Rectal smooth muscle tissue (tissue), 1 donor: ENCODE measurements at regions not wholly inside any gene's neighbourhood (a gene's known extent, or its start where the extent isn't known, plus 50 kb on each side); places are given as distances from the start of the nearest gene placed in this dataset.
"Not testable (repeated sequence)": the region's sequence is repeated elsewhere in the genome, so short reads cannot be mapped to it uniquely, and the experiment has no call there.

ENCODE experiments used
- H3K27ac ChIP-seq: one replicate; pipeline ENCODE4 v1.7.0; 2013; ENCODE audit warnings: low read depth, low read length, inconsistent platforms
- H3K27me3 ChIP-seq: one replicate; pipeline ENCODE4 v1.7.0; 2013; ENCODE audit warnings: low read length; ENCODE audit not compliant: control insufficient read depth, insufficient read depth
- H3K36me3 ChIP-seq: one replicate; pipeline ENCODE4 v1.7.0; 2013; ENCODE audit warnings: low read length; ENCODE audit not compliant: control insufficient read depth, insufficient read depth
- H3K4me1 ChIP-seq: one replicate; pipeline ENCODE4 v1.7.0; 2013; ENCODE audit warnings: low read length; ENCODE audit not compliant: control insufficient read depth, insufficient read depth
- H3K4me3 ChIP-seq: one replicate; pipeline ENCODE4 v1.7.0; 2013; ENCODE audit warnings: low read length
- H3K9ac ChIP-seq: one replicate; pipeline ENCODE4 v1.7.0; 2013; ENCODE audit warnings: low read length

DNA sequence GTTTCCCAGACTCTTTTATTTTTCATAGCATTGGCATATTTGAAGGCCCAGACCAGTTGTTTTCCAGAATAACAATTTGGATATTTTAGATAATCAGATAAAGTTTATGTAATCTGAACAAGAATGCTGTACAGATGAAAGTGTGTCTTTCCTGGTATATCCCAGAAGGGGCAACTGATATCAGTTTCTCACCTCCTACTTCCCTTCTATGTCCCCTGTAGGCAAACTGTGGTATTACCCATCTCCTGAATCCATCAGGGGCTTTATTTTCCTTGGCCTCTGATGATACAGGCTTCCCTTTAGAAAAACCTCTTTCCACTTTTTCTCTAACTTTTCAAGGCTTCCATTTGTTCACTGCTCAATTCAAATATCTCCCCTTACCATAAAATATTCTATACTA is 87.5 kb upstream of the RGS1 start:
- Histone ChIP-seq H3K4me1 (peaks cover 35% of the 10 kb centered on the region), H3K9ac (no peak overlapping the region), H3K4me3 (no peak overlapping the region), H3K27me3 (no peaks in the 10 kb centered on the region), H3K27ac (peak overlapping the region; percentile 71), H3K36me3 (no peaks in the 10 kb centered on the region)

DNA sequence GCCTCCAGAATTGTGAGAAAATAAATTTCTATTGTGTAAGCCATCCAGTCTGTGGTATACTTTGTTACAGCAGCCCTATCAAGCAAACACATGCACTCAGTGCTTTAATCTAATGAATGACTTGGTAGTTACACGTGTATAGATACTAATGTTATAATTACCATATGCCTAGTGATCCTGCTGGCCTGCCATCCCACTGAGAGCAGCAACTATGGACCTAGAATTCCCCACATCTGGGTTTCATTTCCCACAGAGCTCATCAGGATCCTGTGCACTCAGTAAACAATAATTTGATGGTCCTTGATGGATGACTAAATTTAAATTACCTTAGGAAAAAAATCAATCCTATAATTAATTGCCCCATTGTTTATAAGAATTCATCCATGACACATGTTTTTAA is 86.5 kb upstream of the RGS1 start:
- Histone ChIP-seq H3K27ac (peak overlapping the region; percentile 90), H3K4me1 (peaks cover 35% of the 10 kb centered on the region), H3K36me3 (no peaks in the 10 kb centered on the region), H3K27me3 (no peaks in the 10 kb centered on the region), H3K4me3 (no peak overlapping the region), H3K9ac (no peak overlapping the region)

DNA sequence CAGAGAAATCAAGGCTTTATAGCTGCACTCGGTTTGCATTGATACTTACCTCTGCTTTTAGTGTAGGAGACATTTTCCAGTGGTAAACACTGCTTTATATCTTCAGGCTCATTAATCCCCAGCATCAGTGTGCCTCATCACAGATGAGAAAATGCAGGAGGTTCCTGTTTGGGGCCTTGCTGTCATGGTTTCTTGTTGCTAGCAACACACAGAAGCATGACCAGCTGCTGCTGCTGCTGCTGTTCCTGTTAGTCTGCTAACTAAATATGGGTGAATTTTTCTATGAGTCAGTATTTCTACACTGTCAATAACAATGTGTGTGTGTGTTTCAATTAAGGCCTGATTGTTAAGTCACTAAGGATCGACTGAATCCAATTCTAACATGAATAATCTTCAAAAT is 85.8 kb upstream of the RGS1 start:
- Histone ChIP-seq H3K27me3 (no peaks in the 10 kb centered on the region), H3K4me3 (no peak overlapping the region), H3K4me1 (peaks cover 35% of the 10 kb centered on the region), H3K36me3 (no peaks in the 10 kb centered on the region), H3K27ac (peak overlapping the region; percentile 90), H3K9ac (no peak overlapping the region)

DNA sequence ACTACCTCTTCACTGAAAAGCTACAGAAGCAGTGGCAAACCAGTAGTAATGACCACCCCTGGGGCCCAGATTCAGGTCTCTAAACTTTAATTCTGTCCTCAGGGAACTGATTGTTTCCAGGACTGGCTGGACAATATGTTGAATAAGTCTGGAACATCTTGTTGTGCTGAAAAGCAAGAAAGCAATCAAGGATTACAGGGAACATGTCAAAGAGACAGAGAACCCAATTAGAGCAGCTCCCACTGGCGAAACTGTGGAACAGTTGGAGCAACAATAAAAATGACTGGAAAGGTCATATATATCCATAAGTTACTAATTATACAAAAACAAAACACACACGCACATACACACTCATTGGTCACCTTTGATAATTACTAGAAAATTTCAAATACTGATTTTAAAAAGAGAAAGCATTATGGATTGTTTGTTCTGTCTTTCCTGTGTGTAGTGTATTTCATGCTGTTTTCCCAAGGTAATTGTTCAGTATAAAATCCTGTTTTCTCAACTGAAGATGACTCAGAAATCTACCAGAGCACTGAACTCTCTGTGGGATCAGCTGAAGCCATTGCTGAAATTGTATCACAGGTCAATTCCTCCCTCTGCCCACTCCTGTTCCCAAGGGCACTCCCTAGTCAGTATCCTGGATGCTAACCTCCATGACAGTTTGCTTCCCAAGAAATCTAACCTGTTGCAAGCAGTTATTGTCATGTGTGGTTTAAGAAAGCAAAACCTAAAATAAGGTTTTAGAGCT is 83.6 kb upstream of the RGS1 start:
- H3K4me3 ChIP-seq, result peak overlapping the region; percentile 21
- H3K27ac ChIP-seq, result peak overlapping the region; percentile 74
- peaks cover 35% of the 10 kb centered on the region for H3K4me1 ChIP-seq
- H3K36me3 ChIP-seq, result no peaks in the 10 kb centered on the region
- H3K27me3 ChIP-seq, result no peaks in the 10 kb centered on the region
- H3K9ac ChIP-seq, result no peak overlapping the region

DNA sequence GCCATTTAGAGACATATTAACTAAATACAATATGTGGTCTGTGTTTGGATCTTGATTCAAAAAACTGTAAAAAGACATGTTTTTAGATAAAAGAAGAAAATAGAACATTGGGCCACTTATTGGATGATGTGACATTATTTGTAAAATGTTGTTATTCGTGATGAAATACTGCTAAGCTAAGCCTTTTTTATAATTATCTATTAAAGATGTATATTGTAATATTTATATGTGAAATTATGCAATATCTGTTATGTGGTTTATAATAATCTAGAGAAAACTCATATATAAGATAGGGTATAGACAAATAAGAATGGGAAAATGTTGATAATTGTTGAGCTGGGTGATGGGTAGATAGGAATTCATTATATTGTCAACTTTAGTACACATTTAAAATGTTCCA is 82.0 kb upstream of the RGS1 start:
- H3K36me3 ChIP-seq, result no peaks in the 10 kb centered on the region
- H3K27me3 ChIP-seq, result no peaks in the 10 kb centered on the region
- no peak overlapping the region for H3K9ac ChIP-seq
- no peak overlapping the region for H3K27ac ChIP-seq
- H3K4me3 ChIP-seq, result no peak overlapping the region
- H3K4me1 ChIP-seq, result peaks cover 29% of the 10 kb centered on the region

DNA sequence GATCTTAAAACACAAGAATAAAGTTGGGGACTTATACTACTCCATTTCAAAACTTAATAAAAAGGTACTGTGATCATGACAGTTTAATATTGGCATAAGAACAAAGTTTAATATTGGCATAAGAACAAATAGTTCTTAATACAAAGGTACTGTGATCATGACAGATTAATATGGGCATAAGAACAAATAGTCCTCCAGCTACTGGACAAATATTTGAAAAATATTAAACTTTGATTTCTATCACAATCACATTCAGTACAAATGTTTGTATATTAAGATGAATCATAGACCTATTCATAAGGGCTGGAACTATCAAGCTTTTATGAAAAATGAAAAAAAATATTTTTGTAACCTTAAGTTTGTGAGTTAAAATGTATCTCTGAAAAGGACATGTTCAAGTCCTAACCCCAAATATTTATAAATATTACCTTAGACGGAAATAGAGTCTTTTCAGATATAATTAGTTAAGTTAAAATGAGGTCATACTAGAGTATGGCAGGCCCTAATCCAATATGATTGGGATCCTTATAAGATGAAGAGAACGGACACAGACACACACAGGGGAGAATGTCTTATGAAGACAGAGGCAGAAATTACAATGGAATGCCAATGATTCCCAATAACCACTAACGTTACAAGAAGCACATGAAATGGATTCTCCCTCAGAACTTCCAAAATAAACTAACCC is 79.1 kb upstream of the RGS1 start:
- no peak overlapping the region for H3K4me3 ChIP-seq
- peaks cover 7% of the 10 kb centered on the region for H3K4me1 ChIP-seq
- H3K9ac ChIP-seq, result no peak overlapping the region
- no peaks in the 10 kb centered on the region for H3K27me3 ChIP-seq
- H3K27ac ChIP-seq, result no peak overlapping the region
- H3K36me3 ChIP-seq, result no peaks in the 10 kb centered on the region

DNA sequence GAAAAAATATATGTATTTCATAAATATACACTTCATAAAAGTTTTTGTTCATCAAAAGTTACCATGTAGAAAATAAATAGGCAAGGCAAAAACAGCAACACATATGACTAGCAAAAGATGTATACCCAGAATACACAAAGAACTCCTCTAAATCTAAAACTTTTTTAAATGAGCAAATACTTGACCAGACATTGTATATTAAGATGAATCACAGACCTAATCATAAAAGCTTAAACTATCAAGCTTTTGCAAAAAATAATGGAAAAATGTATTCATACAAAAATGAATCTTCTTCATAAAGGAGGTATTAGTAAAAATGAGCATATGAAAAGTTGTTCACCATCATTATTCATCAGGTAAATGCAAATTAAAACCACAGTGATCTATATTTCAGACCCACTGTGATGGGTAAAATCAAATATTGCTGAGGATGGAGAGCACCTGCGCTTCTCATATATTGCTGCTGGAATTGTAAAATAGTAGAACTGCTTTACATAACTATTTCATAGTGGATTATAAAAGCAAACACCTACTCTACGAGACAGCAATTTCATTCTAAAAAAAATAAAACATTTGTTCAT is 78.3 kb upstream of the RGS1 start:
- Histone ChIP-seq H3K4me3 (no peak overlapping the region), H3K4me1 (peaks cover 2% of the 10 kb centered on the region), H3K27ac (no peak overlapping the region), H3K27me3 (no peaks in the 10 kb centered on the region), H3K9ac (no peak overlapping the region), H3K36me3 (no peaks in the 10 kb centered on the region)

DNA sequence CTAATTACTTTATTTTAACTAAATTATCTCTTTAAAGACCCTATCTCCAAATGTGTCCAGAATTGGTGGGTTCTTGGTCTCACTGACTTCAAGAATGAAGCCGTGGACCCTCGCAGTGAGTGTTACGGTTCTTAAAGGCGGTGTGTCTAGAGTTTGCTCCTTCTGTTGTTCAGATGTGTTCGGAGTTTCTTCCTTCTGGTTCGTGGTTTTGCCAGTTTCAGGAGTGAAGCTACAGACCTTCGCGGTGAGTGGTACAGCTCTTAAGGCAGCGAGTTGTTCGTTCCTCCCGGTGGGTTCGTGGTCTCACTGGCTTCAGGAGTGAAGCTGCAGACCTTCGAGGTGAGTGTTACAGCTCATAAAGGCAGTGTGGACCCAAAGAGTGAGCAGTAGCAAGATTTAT is 77.5 kb upstream of the RGS1 start:
- not testable (repeated sequence) for H3K4me3 ChIP-seq, H3K27me3 ChIP-seq, H3K9ac ChIP-seq, H3K36me3 ChIP-seq, H3K27ac ChIP-seq, H3K4me1 ChIP-seq

DNA sequence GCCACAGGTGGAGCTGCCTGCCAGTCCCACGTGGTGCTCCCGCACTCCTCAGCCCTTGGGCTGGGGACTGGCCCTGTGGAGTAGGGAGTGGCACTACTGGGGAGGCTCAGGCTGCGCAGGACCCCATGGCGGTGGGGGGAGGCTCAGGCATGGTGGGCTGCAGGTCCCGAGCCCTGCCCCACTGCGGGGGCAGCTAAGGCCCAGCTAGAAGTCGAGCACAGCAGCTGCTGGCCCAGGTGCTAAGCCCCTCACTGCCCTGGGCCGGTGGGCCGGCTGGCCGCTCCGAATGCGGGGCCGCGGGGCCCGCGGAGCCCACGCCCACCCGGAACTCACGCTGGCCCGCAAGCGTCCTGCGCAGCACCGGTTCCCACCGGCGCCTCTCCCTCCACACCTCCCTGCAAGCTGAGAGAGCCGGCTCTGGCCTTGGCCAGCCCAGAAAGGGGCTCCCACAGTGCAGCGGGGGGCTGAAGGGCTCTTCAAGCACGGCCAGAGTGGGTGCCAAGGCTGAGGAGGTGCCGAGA is 76.5 kb upstream of the RGS1 start:
- H3K4me3 ChIP-seq, H3K9ac ChIP-seq, H3K27ac ChIP-seq, H3K4me1 ChIP-seq, H3K27me3 ChIP-seq, H3K36me3 ChIP-seq: not testable (repeated sequence)

DNA sequence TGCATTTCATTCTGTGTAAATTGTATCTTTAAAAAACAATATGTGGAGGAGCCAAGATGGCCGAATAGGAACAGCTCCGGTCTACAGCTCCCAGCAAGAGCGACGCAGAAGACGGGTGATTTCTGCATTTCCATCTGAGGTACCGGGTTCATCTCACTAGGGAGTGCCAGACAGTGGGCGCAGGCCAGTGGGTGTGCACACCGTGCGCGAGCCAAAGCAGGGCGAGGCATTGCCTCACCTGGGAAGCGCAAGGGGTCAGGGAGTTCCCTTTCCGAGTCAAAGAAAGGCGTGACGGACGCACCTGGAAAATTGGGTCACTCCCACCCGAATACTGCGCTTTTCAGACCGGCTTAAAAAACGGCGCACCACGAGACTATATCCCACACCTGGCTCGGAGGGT is 75.0 kb upstream of the RGS1 start:
- not testable (repeated sequence) for H3K36me3 ChIP-seq, H3K27me3 ChIP-seq, H3K9ac ChIP-seq, H3K27ac ChIP-seq, H3K4me1 ChIP-seq, H3K4me3 ChIP-seq

DNA sequence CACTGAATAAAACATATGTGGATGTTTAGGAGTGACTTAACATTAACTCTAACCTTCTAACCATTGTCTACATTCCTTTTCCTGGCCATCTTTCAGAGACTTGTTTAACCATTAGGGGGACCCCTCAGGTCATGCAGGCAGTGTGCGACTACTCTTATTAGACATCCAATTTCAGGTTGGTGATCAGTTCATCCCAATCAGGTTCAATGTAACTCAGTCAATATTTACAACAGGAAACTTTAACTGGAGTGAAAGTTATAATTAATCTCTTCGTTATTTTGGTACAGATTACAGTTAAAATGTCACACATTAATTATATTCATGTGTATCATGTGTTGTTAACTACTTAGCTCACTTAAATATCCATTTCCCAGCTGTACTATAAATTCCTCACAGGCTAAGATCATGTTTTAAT is 68.8 kb upstream of the RGS1 start:
- H3K9ac ChIP-seq, result no peak overlapping the region
- H3K4me1 ChIP-seq, result no peaks in the 10 kb centered on the region
- H3K36me3 ChIP-seq, result no peaks in the 10 kb centered on the region
- no peaks in the 10 kb centered on the region for H3K27me3 ChIP-seq
- no peak overlapping the region for H3K27ac ChIP-seq
- no peak overlapping the region for H3K4me3 ChIP-seq

DNA sequence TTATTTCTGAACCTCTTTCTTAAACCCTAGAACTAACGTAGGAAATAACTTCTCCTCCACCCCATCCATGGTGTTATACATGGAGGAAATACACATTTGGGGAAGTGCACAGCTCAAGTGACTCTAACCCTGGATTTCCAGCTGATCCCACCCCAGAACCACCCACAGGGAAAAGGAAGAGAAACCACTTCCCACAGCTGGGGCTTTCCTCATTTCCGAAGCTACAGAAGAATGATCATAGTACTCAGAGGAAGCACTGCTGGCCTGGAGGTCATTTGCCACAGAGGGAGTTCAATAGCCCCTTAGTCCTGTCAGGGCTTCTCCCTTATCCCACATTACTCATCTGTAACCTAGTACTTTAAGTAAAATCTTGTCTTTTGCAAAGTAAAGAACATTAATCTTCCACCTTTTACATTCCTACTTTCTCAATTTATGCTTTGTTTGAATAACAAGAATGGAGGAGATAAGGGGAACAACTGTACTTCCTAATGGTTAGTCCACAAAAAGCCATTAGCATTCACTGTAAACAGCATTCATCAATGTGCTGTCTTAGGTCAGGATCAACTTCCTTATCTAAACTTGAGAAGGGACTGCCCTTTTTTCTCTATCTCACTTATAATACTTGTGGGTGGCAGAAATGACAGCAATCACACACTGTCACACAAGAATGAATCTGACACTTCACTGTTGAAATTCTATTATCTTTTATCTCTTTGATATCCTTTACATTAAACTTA is 63.0 kb upstream of the RGS1 start:
- Histone ChIP-seq H3K36me3 (no peaks in the 10 kb centered on the region), H3K27ac (peak overlapping the region; percentile 80), H3K27me3 (no peaks in the 10 kb centered on the region), H3K4me3 (no peak overlapping the region), H3K4me1 (peaks cover 17% of the 10 kb centered on the region), H3K9ac (no peak overlapping the region)
